K562 (cell line): ENCODE measurements at regions not wholly inside any gene's neighbourhood (a gene's known extent, or its start where the extent isn't known, plus 50 kb on each side); places are given as distances from the start of the nearest gene placed in this dataset.

Source experiments
- ATAC-seq: fragments of 200-7000 bp; cut with Tn5 transposase; 3 replicates; pipeline ENCODE4 v1.9.1; 2020; ENCODE audit warnings: moderate library complexity
- BruUV-seq: library from RNA; stranded (reverse); fragments of 400-500 nt; replicated peaks from 2 replicates; lab custom pipeline; 2021; lab: Mats Ljungman, UMichigan
- CTCF ChIA-PET: fragments of 300-600 bp; formaldehyde crosslinking; extraction: SDS; loops from one replicate; lab custom pipeline; 2021; ENCODE audit warnings: low intra/inter-chr PET ratio; lab: Yijun Ruan, JAX
- POLR2A ChIA-PET: fragments of 300-600, 350-650 bp; sonication (Branson Sonifier 250); formaldehyde crosslinking; extraction: SDS; loops from one replicate; lab custom pipeline; 2021; ENCODE audit warnings: antibody characterized with exemption, inconsistent platforms; lab: Yijun Ruan, JAX
- DNase-seq, 4 experiments: peaks; one replicate each; pipeline versions ENCODE4 v3.0.0 to v3.0.0-alpha.2; 2011 to 2018; ENCODE audit warnings: low spot score in 3 of 4, mixed read lengths in 3 of 4; ENCODE audit errors: extremely low read depth in 1 of 4
- FAIRE-seq: peaks from 2 replicates; lab custom pipeline; 2011; peaks lifted over from hg19 to GRCh38; lab: Jason Lieb, UNC
- H2AFZ ChIP-seq: 2 replicates; pipeline ENCODE4 v1.6.0; 2011; ENCODE audit warnings: low read depth, low read length, control low read depth, inconsistent platforms
- H3K27ac ChIP-seq: fragments of 200-600 bp; 3 replicates; pipeline ENCODE4 v1.8.0; 2011; ENCODE audit warnings: low read depth, mild to moderate bottlenecking, control low read depth, inconsistent platforms, low read length, moderate library complexity, mixed read lengths; ENCODE audit errors: extremely low read depth
- H3K27me3 ChIP-seq, 2 experiments: fragments of 300-600 bp in 1 of 2; 2 replicates in 1 of 2; 3 replicates in 1 of 2; pipeline versions ENCODE4 v1.6.0 to v1.8.0; 2011; ENCODE audit warnings: inconsistent platforms in 2 of 2, low read length in 2 of 2, mild to moderate bottlenecking in 1 of 2, mixed read lengths in 1 of 2, moderate library complexity in 1 of 2; ENCODE audit not compliant: control insufficient read depth in 2 of 2, insufficient read depth in 2 of 2
- H3K36me3 ChIP-seq: fragments of 300-600 bp; 3 replicates; pipeline ENCODE4 v1.8.0; 2011; ENCODE audit warnings: mild to moderate bottlenecking, low read length, inconsistent platforms; ENCODE audit not compliant: control insufficient read depth, insufficient read depth
- H3K4me1 ChIP-seq, 2 experiments: fragments of 200-600 bp in 1 of 2; replicated peaks in 1 of 2; 2 replicates in 1 of 2; 3 replicates in 1 of 2; pipeline versions ENCODE4 v1.5.1 to v1.8.0; 2011; ENCODE audit warnings: inconsistent platforms in 2 of 2, low read length in 2 of 2, mild to moderate bottlenecking in 1 of 2, mixed read lengths in 1 of 2, moderate library complexity in 1 of 2; ENCODE audit not compliant: control insufficient read depth in 2 of 2, insufficient read depth in 2 of 2
- H3K4me2 ChIP-seq: 2 replicates; pipeline ENCODE4 v1.6.1; 2011; ENCODE audit warnings: low read length, control low read depth, inconsistent platforms, mixed read lengths; ENCODE audit not compliant: insufficient read depth
- H3K4me3 ChIP-seq: fragments of 200-600 bp; sonication (generic), shearing (Covaris generic); 2 replicates; pipeline ENCODE4 v1.5.1; 2016; ENCODE audit warnings: control low read depth, inconsistent platforms
- H3K79me2 ChIP-seq: fragments of 200-600 bp; 3 replicates; pipeline ENCODE4 v1.8.0; 2011; ENCODE audit warnings: low read length, inconsistent platforms; ENCODE audit not compliant: control insufficient read depth, insufficient read depth
- H3K9ac ChIP-seq, 2 experiments: 2 replicates each; pipeline versions ENCODE4 v1.6.0 to v1.6.1; 2011; ENCODE audit warnings: low read depth in 2 of 2, low read length in 2 of 2, control low read depth in 1 of 2, inconsistent platforms in 1 of 2, mild to moderate bottlenecking in 1 of 2, mixed read lengths in 1 of 2; ENCODE audit not compliant: insufficient read depth in 1 of 2
- H3K9me1 ChIP-seq: one replicate; pipeline ENCODE4 v1.6.0; 2011; ENCODE audit warnings: inconsistent platforms, mild to moderate bottlenecking, low read length, moderate library complexity; ENCODE audit not compliant: control insufficient read depth, insufficient read depth
- H3K9me3 ChIP-seq: replicated peaks from 2 replicates; pipeline ENCODE4 v1.5.1; 2011; ENCODE audit warnings: low read depth, low read length, inconsistent platforms; ENCODE audit not compliant: control insufficient read depth, insufficient read depth
- H4K20me1 ChIP-seq: replicated peaks from 2 replicates; pipeline ENCODE4 v1.6.1; 2011; ENCODE audit warnings: low read length, inconsistent platforms, mixed read lengths; ENCODE audit not compliant: control insufficient read depth, insufficient read depth
- NR2C2 ChIP-seq, 2 experiments: fragments of 200-800 bp in 1 of 2; sonication (Bioruptor generic) in 1 of 2; sonication (generic) in 1 of 2; formaldehyde crosslinking in 1 of 2; IDR thresholded peaks; 2 replicates each; pipeline versions ENCODE4 v1.6.1 to v1.8.0; 2016 to 2022; ENCODE audit warnings: mild to moderate bottlenecking in 1 of 2, missing compliant biosample characterization in 1 of 2, missing genetic modification characterization in 1 of 2, missing genetic modification reagents in 1 of 2
- RAD51 ChIP-seq: fragments of 450-650 bp; IDR thresholded peaks from 2 replicates; pipeline ENCODE4 v1.7.1; 2016; ENCODE audit warnings: low read depth, mild to moderate bottlenecking, borderline replicate concordance
- WGBS: fragments of 100-300 bp; shearing (Covaris generic); methylation state at CpG from one replicate; pipeline ENCODE4 v1.1.6; 2016; ENCODE audit warnings: low coverage, mixed read lengths; ENCODE audit not compliant: insufficient coverage; ENCODE audit errors: missing lambda C conversion rate; 5-methylcytosine and 5-hydroxymethylcytosine counted together
- in situ Hi-C: fragments of 300-500 bp; cut with MboI; formaldehyde crosslinking; loops from 4 replicates; pipeline ENCODE4 v1.15.0; 2018; ENCODE audit warnings: inconsistent platforms, mixed read lengths
- intact Hi-C: fragments of 100-400 bp; cut with micrococcal nuclease; formaldehyde crosslinking; loops from 2 replicates; pipeline ENCODE4 v1.14.2; 2022
- TF ChIP-seq, protein P1 (sequence below): sonication (generic); formaldehyde crosslinking; IDR thresholded peaks from 2 replicates; pipeline ENCODE4 v1.8.1; 2022; ENCODE audit warnings: missing genetic modification reagents
- TF ChIP-seq, protein P2 (sequence below): fragments of 250-450 bp; sonication (Bioruptor Pico); IDR thresholded peaks from 2 replicates; pipeline ENCODE4 v1.8.0; 2021; ENCODE audit warnings: mild to moderate bottlenecking, moderate library complexity

DNA sequence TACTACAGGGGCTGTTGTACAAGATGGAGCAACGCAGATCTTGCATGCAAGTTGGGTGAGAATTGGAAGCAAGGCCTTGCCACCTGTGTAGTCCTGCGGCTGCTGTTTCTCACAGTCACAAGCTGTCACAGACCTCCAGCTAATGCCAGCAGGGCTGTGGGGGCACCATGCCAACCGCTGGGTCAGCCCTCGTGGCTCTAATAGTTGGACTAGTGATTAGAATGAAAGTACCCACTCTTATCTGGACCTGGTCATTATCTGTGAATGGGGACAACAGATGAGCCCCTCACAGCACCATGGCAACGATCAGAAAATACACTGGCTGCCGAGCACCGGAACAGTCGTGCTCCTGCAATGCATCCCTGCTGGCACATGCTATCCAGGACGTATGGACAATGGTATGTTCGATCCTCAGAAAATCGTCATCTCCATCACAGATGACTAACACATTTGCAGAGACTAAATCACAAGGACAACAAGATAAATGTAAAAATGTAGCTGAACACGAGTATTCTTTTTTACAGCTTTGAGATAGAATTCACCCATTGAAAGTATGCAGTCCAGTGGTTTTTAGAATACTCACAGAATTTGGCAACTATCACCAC is 80.4 kb upstream of the CALN1 start (continued):
- TF ChIP-seq NR2C2 (CRISPR knock-in tag; IDR thresholded peaks at IDR 0.05) (no peak), NR2C2 (tag; IDR thresholded peaks at IDR 0.05) (no peak)
- TF ChIP-seq, protein P1, sequence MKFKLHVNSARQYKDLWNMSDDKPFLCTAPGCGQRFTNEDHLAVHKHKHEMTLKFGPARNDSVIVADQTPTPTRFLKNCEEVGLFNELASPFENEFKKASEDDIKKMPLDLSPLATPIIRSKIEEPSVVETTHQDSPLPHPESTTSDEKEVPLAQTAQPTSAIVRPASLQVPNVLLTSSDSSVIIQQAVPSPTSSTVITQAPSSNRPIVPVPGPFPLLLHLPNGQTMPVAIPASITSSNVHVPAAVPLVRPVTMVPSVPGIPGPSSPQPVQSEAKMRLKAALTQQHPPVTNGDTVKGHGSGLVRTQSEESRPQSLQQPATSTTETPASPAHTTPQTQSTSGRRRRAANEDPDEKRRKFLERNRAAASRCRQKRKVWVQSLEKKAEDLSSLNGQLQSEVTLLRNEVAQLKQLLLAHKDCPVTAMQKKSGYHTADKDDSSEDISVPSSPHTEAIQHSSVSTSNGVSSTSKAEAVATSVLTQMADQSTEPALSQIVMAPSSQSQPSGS: no peak

DNA sequence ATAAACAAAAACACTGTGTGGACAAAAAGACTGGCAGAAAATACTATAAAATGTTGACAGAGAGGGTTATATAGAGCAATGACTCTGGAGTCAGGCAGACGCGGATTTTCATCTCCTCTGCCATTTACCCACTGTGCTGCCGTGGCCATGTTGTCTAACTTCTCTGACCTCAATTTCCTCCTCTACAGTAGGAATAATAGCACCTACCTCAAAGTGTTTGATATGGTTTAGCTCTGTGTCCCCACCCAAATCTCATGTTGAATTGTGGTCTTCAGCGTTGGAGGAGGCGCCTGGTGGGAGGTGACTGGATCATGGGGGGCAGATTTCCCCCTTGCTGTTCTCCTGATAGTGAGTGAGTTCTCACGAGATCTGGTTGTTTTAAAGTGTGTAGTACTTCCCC is 78.2 kb upstream of the CALN1 start:
- no TSS peak for BruUV-seq
- in situ Hi-C loops: no loop called here
- no peak overlapping the region for H3K27ac ChIP-seq
- no peaks in the 10 kb centered on the region for H3K79me2 ChIP-seq
- TF ChIP-seq, protein P2, sequence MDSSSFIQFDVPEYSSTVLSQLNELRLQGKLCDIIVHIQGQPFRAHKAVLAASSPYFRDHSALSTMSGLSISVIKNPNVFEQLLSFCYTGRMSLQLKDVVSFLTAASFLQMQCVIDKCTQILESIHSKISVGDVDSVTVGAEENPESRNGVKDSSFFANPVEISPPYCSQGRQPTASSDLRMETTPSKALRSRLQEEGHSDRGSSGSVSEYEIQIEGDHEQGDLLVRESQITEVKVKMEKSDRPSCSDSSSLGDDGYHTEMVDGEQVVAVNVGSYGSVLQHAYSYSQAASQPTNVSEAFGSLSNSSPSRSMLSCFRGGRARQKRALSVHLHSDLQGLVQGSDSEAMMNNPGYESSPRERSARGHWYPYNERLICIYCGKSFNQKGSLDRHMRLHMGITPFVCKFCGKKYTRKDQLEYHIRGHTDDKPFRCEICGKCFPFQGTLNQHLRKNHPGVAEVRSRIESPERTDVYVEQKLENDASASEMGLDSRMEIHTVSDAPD: no peak
- no peak for TF ChIP-seq RAD51
- H3K4me2 ChIP-seq: no peak overlapping the region
- ChIA-PET POLR2A (interaction anchor here (0.6 kb wide), 2 partner anchors 14 to 891 kb away, joined by 3 to 5 read pairs; no protein-coding TSS in a partner anchor), CTCF (no interaction called here)
- H4K20me1 ChIP-seq: no peaks in the 10 kb centered on the region
- H2AFZ ChIP-seq: no peak overlapping the region
- WGBS: 2% methylated on average over 6 of the region's 6 CpGs
- H3K9me1 ChIP-seq: no peaks in the 10 kb centered on the region
- H3K36me3 ChIP-seq: no peaks in the 10 kb centered on the region
- no peaks in the 10 kb centered on the region for H3K4me1 ChIP-seq
- FAIRE-seq (no peak), ATAC-seq (no peak), DNase-seq (no peak)
- no peaks in the 10 kb centered on the region for H3K9me3 ChIP-seq
- intact Hi-C loops: loop anchor here (5.0 to 10.0 kb wide), 2 partner anchors 306 to 738 kb away; no protein-coding TSS in a partner anchor
- peaks cover 4 to 6% of the 10 kb centered on the region in 2 experiments; a peak in 3 of 5 replicates for H3K27me3 ChIP-seq
- H3K9ac ChIP-seq: no peak overlapping the region
- no peak overlapping the region for H3K4me3 ChIP-seq
